ENCODE measurements at regions not wholly inside any gene's neighbourhood (a gene's known extent, or its start where the extent isn't known, plus 50 kb on each side); places are given as distances from the start of the nearest gene placed in this dataset.

- no peak overlapping the region for H3K4me2 ChIP-seq (ENCODE audit: insufficient read depth in 1 of 2, low read depth in 2 of 2, low read length in 2 of 2)
- H2BK20ac ChIP-seq (ENCODE audit: low read length): no peak overlapping the region
- no peaks in the 10 kb centered on the region for H3K79me1 ChIP-seq (ENCODE audit: low read depth, low read length)
- H2BK12ac ChIP-seq (ENCODE audit: low read depth, low read length): no peak overlapping the region
- no peak overlapping the region for H3K18ac ChIP-seq (ENCODE audit: extremely low read depth, low read length)
- no peak overlapping the region for H2AK5ac ChIP-seq (ENCODE audit: low read depth, low read length)
- 100% methylated on average over 2 of the region's 2 CpGs; no CpG with 5 or more reads in 1 of the 2 experiments for WGBS, 2 experiments (ENCODE audit: extremely low coverage in 1 of 2, insufficient coverage in 1 of 2, insufficient read length in 1 of 2, insufficient replicate concordance in 2 of 2, low coverage in 1 of 2, low lambda C conversion rate in 2 of 2, missing lambda C conversion rate in 1 of 2)
- H2BK5ac ChIP-seq (ENCODE audit: low read depth, low read length): no peak overlapping the region
- no peak overlapping the region for H3K4me3 ChIP-seq (ENCODE audit: extremely low read depth in 1 of 4, insufficient read depth in 2 of 4, low read depth in 3 of 4, low read length in 4 of 4)
- H4K5ac ChIP-seq (ENCODE audit: insufficient read length, low read depth, low read length): no peak overlapping the region
- no peaks in the 10 kb centered on the region for H3K23me2 ChIP-seq (ENCODE audit: low read depth, low read length)
- DNase-seq (ENCODE audit: low read depth in 1 of 2, low spot score in 2 of 2): no peak
- H3K9me3 ChIP-seq (ENCODE audit: insufficient read depth in 2 of 2, low read depth in 1 of 2, low read length in 1 of 2): no peaks in the 10 kb centered on the region
- H4K8ac ChIP-seq (ENCODE audit: extremely low read depth, insufficient read depth, low read length): no peak overlapping the region
- no peak overlapping the region for H3K23ac ChIP-seq (ENCODE audit: insufficient read length)
- no peak overlapping the region for H2AFZ ChIP-seq (ENCODE audit: low read length)
- H3K4ac ChIP-seq (replicated peaks; ENCODE audit: insufficient read length, low read depth, low read length): no peak overlapping the region
- ChIA-PET POLR2A (ENCODE audit: partially characterized antibody) (no interaction called here), CTCF (ENCODE audit: partially characterized antibody) (no interaction called here)
- H4K20me1 ChIP-seq (replicated peaks in 1 of 2; ENCODE audit: control insufficient read depth in 1 of 2, insufficient read depth in 2 of 2, low read length in 2 of 2): no peaks in the 10 kb centered on the region
- no peak overlapping the region for H4K91ac ChIP-seq (replicated peaks; ENCODE audit: insufficient read length, low read length)
- no peak overlapping the region for H3K9ac ChIP-seq (replicated peaks in 1 of 4; ENCODE audit: extremely low read depth in 1 of 4, low read depth in 3 of 4, low read length in 3 of 4)
- H2BK15ac ChIP-seq (ENCODE audit: low read length): no peak overlapping the region
- H2BK120ac ChIP-seq (replicated peaks; ENCODE audit: low read depth, low read length): no peak overlapping the region
- FAIRE-seq: no peak
- no peak overlapping the region for H3K27ac ChIP-seq (ENCODE audit: low read depth, low read length)
- H3K36me3 ChIP-seq (ENCODE audit: control insufficient read depth in 2 of 4, insufficient read depth in 4 of 4, low read length in 3 of 4): no peaks in the 10 kb centered on the region
- no peaks in the 10 kb centered on the region for H3K4me1 ChIP-seq (replicated peaks in 1 of 4; ENCODE audit: control insufficient read depth in 3 of 4, insufficient read depth in 4 of 4, low read length in 3 of 4)
- no peak for TF ChIP-seq RXRA (IDR thresholded peaks at IDR 0.05; ENCODE audit: insufficient read depth, low read depth, low read length)
- no peak for TF ChIP-seq TCF12 (IDR thresholded peaks at IDR 0.05; ENCODE audit: low read depth, low read length)
- no peak for TF ChIP-seq SIN3A (conservative IDR thresholded peaks at IDR 0.05 in 1 of 2, IDR thresholded peaks at IDR 0.05 in 1 of 2; ENCODE audit: low read depth in 1 of 2, low read length in 2 of 2)
- no peak for TF ChIP-seq EP300 (IDR thresholded peaks at IDR 0.05; ENCODE audit: borderline replicate concordance in 1 of 2, low read depth in 2 of 2, low read length in 2 of 2)
- no peak for TF ChIP-seq SIX5 (IDR thresholded peaks at IDR 0.05; ENCODE audit: low read depth, low read length)
- no peak for TF ChIP-seq RAD21 (IDR thresholded peaks at IDR 0.05 in 1 of 2, conservative IDR thresholded peaks at IDR 0.05 in 1 of 2; ENCODE audit: low read depth in 2 of 2, low read length in 2 of 2)
- no peak for TF ChIP-seq CREB1 (IDR thresholded peaks at IDR 0.05)
- TF ChIP-seq SRF (IDR thresholded peaks at IDR 0.05; ENCODE audit: low read depth, low read length): no peak
- TF ChIP-seq SAP30 (IDR thresholded peaks at IDR 0.05; ENCODE audit: insufficient read depth, insufficient replicate concordance, low read length): no peak
- TF ChIP-seq GTF2F1 (IDR thresholded peaks at IDR 0.05; ENCODE audit: borderline replicate concordance, low read depth, low read length): no peak
- TF ChIP-seq RFX5 (IDR thresholded peaks at IDR 0.05; ENCODE audit: borderline replicate concordance, low read depth, low read length): no peak
- TF ChIP-seq CHD2 (IDR thresholded peaks at IDR 0.05; ENCODE audit: low read length): no peak
- no peak for TF ChIP-seq NRF1 (IDR thresholded peaks at IDR 0.05; ENCODE audit: low read depth, low read length)
- no peaks in the 10 kb centered on the region for H3K27me3 ChIP-seq (replicated peaks in 1 of 4; ENCODE audit: control insufficient read depth in 3 of 4, extremely low read depth in 1 of 4, insufficient read depth in 3 of 4, low read length in 3 of 4)
- no peaks in the 10 kb centered on the region for H3K79me2 ChIP-seq (ENCODE audit: control insufficient read depth in 1 of 2, insufficient read depth in 2 of 2, low read length in 2 of 2)
- H3K56ac ChIP-seq (replicated peaks; ENCODE audit: insufficient read length, low read depth, low read length): no peak overlapping the region
- no peak overlapping the region for H3K14ac ChIP-seq (ENCODE audit: insufficient read length)
Observed at GRCh38 chr3:178369811-178370210, 166.4 kb upstream of the KCNMB2 start.
